HepG2 (cell line): ENCODE measurements at regions not wholly inside any gene's neighbourhood (a gene's known extent, or its start where the extent isn't known, plus 50 kb on each side); places are given as distances from the start of the nearest gene placed in this dataset.

Experiments
- ATAC-seq: fragments of 200-7000 bp; cut with Tn5 transposase; 3 replicates; pipeline ENCODE4 v1.9.1; 2020; ENCODE audit warnings: mild to moderate bottlenecking, moderate library complexity
- BruUV-seq: library from RNA; stranded (reverse); fragments of 400-500 nt; replicated peaks from 2 replicates; lab custom pipeline; 2021; lab: Mats Ljungman, UMichigan
- CTCF ChIA-PET: fragments of 300-600 bp; formaldehyde crosslinking; extraction: SDS; loops from one replicate; lab custom pipeline; 2021; ENCODE audit warnings: low total read pairs, inconsistent platforms, low intra/inter-chr PET ratio; lab: Yijun Ruan, JAX
- POLR2A ChIA-PET: fragments of 350-600 bp; sonication (Branson Sonifier 250); formaldehyde crosslinking; loops from one replicate; lab custom pipeline; 2020; ENCODE audit warnings: antibody characterized with exemption, inconsistent platforms; lab: Yijun Ruan, JAX
- DNase-seq: peaks from one replicate; pipeline ENCODE4 v3.0.0-alpha.2; 2015; ENCODE audit warnings: low spot score
- FAIRE-seq: peaks from 3 replicates; lab custom pipeline; 2011; peaks lifted over from hg19 to GRCh38; lab: Jason Lieb, UNC
- H2AFZ ChIP-seq: one replicate; pipeline ENCODE4 v1.6.1; 2011; ENCODE audit warnings: low read length, inconsistent platforms
- H3K27ac ChIP-seq: fragments of 300-600 bp; 3 replicates; pipeline ENCODE4 v1.8.0; 2011; ENCODE audit warnings: mixed run types, mild to moderate bottlenecking, mixed read lengths, low read length, inconsistent platforms; ENCODE audit not compliant: insufficient read depth; ENCODE audit errors: extremely low read length
- H3K27me3 ChIP-seq, 2 experiments: fragments of 200-600 bp in 1 of 2; 2 replicates in 1 of 2; 3 replicates in 1 of 2; pipeline versions ENCODE4 v1.6.0 to v1.8.0; 2011; ENCODE audit warnings: low read length in 2 of 2, mild to moderate bottlenecking in 2 of 2, moderate library complexity in 2 of 2, inconsistent platforms in 1 of 2; ENCODE audit not compliant: insufficient read depth in 2 of 2, control insufficient read depth in 1 of 2
- H3K36me3 ChIP-seq, 2 experiments: fragments of 200-600 bp in 1 of 2; replicated peaks in 1 of 2; 2 replicates in 1 of 2; 3 replicates in 1 of 2; pipeline versions ENCODE4 v1.5.1 to v1.8.0; 2011; ENCODE audit warnings: low read length in 2 of 2, inconsistent platforms in 1 of 2; ENCODE audit not compliant: insufficient read depth in 2 of 2, control insufficient read depth in 1 of 2
- H3K4me1 ChIP-seq: 2 replicates; pipeline ENCODE4 v1.5.1; 2012; ENCODE audit warnings: low read length, inconsistent platforms; ENCODE audit not compliant: insufficient read depth
- H3K4me2 ChIP-seq: 2 replicates; pipeline ENCODE4 v1.6.0; 2011; ENCODE audit warnings: low read depth, low read length, inconsistent platforms
- H3K4me3 ChIP-seq, 3 experiments: fragments of 200-600 bp in 1 of 3; sonication (generic), shearing (Covaris generic) in 1 of 3; replicated peaks in 1 of 3; 2 replicates each; pipeline ENCODE4 v1.5.1; 2011 to 2016; ENCODE audit warnings: low read length in 3 of 3, inconsistent platforms in 2 of 3, low read depth in 2 of 3, mild to moderate bottlenecking in 2 of 3, control low read depth in 1 of 3, mixed read lengths in 1 of 3; ENCODE audit not compliant: insufficient read depth in 1 of 3
- H3K79me2 ChIP-seq: one replicate; pipeline ENCODE4 v1.6.1; 2011; ENCODE audit warnings: low read length, inconsistent platforms; ENCODE audit not compliant: insufficient read depth
- H3K9ac ChIP-seq: 2 replicates; pipeline ENCODE4 v1.6.0; 2011; ENCODE audit warnings: mild to moderate bottlenecking, low read depth, low read length, inconsistent platforms; ENCODE audit not compliant: insufficient read depth
- H3K9me3 ChIP-seq: 2 replicates; pipeline ENCODE4 v1.5.1; 2012; ENCODE audit warnings: mild to moderate bottlenecking, low read length
- H4K20me1 ChIP-seq: 2 replicates; pipeline ENCODE4 v1.6.0; 2011; ENCODE audit warnings: inconsistent platforms, mild to moderate bottlenecking, low read length, moderate library complexity; ENCODE audit not compliant: insufficient read depth
- GRHL1 ChIP-seq: sonication (generic); formaldehyde crosslinking; conservative IDR thresholded peaks from 2 replicates; pipeline ENCODE4 v1.8.0; 2022; ENCODE audit warnings: missing genetic modification reagents
- ZNF142 ChIP-seq: sonication (generic); formaldehyde crosslinking; IDR thresholded peaks from 2 replicates; pipeline ENCODE4 v1.4.0; 2020; ENCODE audit warnings: missing genetic modification reagents
- WGBS: methylation state at CpG from one replicate; pipeline ENCODE4 v1.1.6; 2017; ENCODE audit warnings: low lambda C conversion rate; 5-methylcytosine and 5-hydroxymethylcytosine counted together
- in situ Hi-C: cut with HindIII; loops from 2 replicates; pipeline ENCODE4 v1.10.0; 2017; ENCODE audit warnings: low pct_unique_long_range_greater_than_20kb; ENCODE audit not compliant: extremely low pct_ligation_motif_present
- intact Hi-C: fragments of 100-400 bp; cut with micrococcal nuclease; formaldehyde crosslinking; loops from one replicate; pipeline ENCODE4 v1.10.0; 2022; ENCODE audit not compliant: unreplicated experiment
- TF ChIP-seq, protein P1 (sequence below): sonication (generic); formaldehyde crosslinking; IDR thresholded peaks from 2 replicates; pipeline ENCODE4 v1.5.0; 2020; ENCODE audit warnings: mild to moderate bottlenecking, missing genetic modification reagents, moderate library complexity

DNA sequence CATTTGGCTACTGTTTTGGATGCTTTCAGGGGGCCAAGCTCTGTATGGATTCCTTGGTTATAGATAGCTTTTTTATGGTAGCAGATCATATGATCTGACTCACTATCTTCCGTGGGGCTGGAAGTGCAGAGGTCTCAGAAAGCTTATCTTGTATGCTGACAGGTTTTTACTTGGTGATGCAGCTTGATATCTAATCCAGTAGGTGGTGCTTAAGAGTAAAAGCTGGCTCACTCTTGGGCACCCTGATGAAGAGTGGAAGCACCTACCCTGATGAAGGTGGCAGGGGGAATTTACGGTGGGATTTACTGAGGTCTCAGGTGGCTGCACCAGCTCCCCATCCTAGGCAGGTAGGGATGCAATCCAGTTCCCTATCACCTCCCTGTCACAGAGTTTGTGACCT lies 151.2 kb downstream of the PTBP2 start:
- no peak for DNase-seq
- H3K79me2 ChIP-seq, result no peaks in the 10 kb centered on the region
- no peak for FAIRE-seq
- ATAC-seq, result peak; percentile 40; the same call in 1 of the 3 replicates
- H3K27ac ChIP-seq, result no peak overlapping the region
- no peak overlapping the region for H3K4me2 ChIP-seq
- no peak overlapping the region for H3K9ac ChIP-seq
- intact Hi-C loops (loop anchor here (10.0 kb wide), 1 partner anchor 1182 kb away; no protein-coding TSS in a partner anchor), in situ Hi-C loops (no loop called here)
- POLR2A ChIA-PET, result no interaction called here
- H3K27me3 ChIP-seq, result no peaks in the 10 kb centered on the region
- H3K9me3 ChIP-seq, result 0 out of 2 replicates have a peak, but pooled peaks cover 8% of the 10 kb centered on the region
- H2AFZ ChIP-seq, result no peak overlapping the region
- H3K4me3 ChIP-seq, result no peak overlapping the region
- BruUV-seq, result no TSS peak
- H3K36me3 ChIP-seq, result no peaks in the 10 kb centered on the region
- no peaks in the 10 kb centered on the region for H4K20me1 ChIP-seq
- 0% methylated on average over 2 of the region's 2 CpGs for WGBS
- TF ChIP-seq, protein P1, sequence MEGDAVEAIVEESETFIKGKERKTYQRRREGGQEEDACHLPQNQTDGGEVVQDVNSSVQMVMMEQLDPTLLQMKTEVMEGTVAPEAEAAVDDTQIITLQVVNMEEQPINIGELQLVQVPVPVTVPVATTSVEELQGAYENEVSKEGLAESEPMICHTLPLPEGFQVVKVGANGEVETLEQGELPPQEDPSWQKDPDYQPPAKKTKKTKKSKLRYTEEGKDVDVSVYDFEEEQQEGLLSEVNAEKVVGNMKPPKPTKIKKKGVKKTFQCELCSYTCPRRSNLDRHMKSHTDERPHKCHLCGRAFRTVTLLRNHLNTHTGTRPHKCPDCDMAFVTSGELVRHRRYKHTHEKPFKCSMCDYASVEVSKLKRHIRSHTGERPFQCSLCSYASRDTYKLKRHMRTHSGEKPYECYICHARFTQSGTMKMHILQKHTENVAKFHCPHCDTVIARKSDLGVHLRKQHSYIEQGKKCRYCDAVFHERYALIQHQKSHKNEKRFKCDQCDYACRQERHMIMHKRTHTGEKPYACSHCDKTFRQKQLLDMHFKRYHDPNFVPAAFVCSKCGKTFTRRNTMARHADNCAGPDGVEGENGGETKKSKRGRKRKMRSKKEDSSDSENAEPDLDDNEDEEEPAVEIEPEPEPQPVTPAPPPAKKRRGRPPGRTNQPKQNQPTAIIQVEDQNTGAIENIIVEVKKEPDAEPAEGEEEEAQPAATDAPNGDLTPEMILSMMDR (CRISPR knock-in tag), result 0 out of 2 replicates have a peak, but pooled peaks have one; percentile 8
- TF ChIP-seq GRHL1 (CRISPR knock-in tag), result no peak
- TF ChIP-seq, all 625 proteins: peak for 1
- H3K4me1 ChIP-seq, result no peaks in the 10 kb centered on the region
- CTCF ChIA-PET, result no interaction called here

DNA sequence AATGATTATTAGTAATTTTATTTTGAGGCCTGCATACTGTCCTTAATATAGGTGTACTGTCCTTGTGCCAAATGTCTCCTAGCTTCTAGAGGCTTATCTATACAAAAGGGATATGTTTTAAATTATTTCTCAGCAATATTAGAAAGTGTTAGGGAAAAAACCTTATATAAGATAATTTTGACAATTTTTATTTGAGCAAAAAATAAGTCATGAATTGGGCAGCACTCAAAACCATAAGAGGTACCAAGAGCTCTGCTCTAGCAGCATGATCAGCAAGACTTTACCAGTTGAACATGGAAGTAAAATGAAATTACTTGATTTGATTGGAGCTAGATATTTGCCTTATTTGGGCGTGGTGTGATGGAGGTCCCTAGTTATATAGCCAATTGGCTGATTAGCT lies 157.1 kb downstream of the PTBP2 start:
- Histone ChIP-seq H3K36me3 (no peaks in the 10 kb centered on the region), H3K9ac (no peak overlapping the region), H3K4me1 (no peaks in the 10 kb centered on the region), H3K4me2 (no peak overlapping the region), H3K27me3 (no peaks in the 10 kb centered on the region), H2AFZ (no peak overlapping the region), H3K9me3 (no peaks in the 10 kb centered on the region), H3K27ac (no peak overlapping the region), H3K79me2 (no peaks in the 10 kb centered on the region), H4K20me1 (no peaks in the 10 kb centered on the region), H3K4me3 (no peak overlapping the region)
- in situ Hi-C loops (no loop called here), intact Hi-C loops (loop anchor here (10.0 kb wide), 1 partner anchor 1176 kb away; no protein-coding TSS in a partner anchor)
- CTCF ChIA-PET, result no interaction called here
- DNase-seq (no peak), ATAC-seq (no peak), FAIRE-seq (no peak)
- no TSS peak for BruUV-seq
- 7% methylated on average over 1 of the region's 1 CpG for WGBS
- POLR2A ChIA-PET, result no interaction called here
- TF ChIP-seq ZNF142 (CRISPR knock-in tag), result no peak
